Suprapubic skin (tissue), 4 donors: ENCODE measurements at regions not wholly inside any gene's neighbourhood (a gene's known extent, or its start where the extent isn't known, plus 50 kb on each side); places are given as distances from the start of the nearest gene placed in this dataset.

ENCODE experiments used
- EP300 ChIP-seq: sonication (generic); formaldehyde crosslinking; IDR thresholded peaks from one replicate; pipeline ENCODE4 v1.6.1; 2017; ENCODE audit warnings: antibody characterized with exemption
- POLR2A ChIP-seq, 2 donors: fragments of 450-650 bp; IDR thresholded peaks; one replicate each; pipeline ENCODE4 v1.6.1; 2017; ENCODE audit warnings: antibody characterized with exemption in 2 of 2, mild to moderate bottlenecking in 2 of 2, moderate library complexity in 2 of 2
- POLR2AphosphoS5 ChIP-seq, 3 donors: sonication (generic); formaldehyde crosslinking; IDR thresholded peaks; one replicate each; pipeline ENCODE4 v1.6.1; 2017; ENCODE audit warnings: antibody characterized with exemption in 3 of 3
- TF ChIP-seq, protein P1 (sequence below), 2 donors: fragments of 200-600 bp in 1 of 2; fragments of 450-650 bp in 1 of 2; sonication (generic) in 1 of 2; IDR thresholded peaks; one replicate each; pipeline ENCODE4 v1.5.1; 2016 to 2019; ENCODE audit warnings: antibody characterized with exemption in 2 of 2, mild to moderate bottlenecking in 1 of 2, moderate library complexity in 1 of 2

- TF ChIP-seq, protein P1, sequence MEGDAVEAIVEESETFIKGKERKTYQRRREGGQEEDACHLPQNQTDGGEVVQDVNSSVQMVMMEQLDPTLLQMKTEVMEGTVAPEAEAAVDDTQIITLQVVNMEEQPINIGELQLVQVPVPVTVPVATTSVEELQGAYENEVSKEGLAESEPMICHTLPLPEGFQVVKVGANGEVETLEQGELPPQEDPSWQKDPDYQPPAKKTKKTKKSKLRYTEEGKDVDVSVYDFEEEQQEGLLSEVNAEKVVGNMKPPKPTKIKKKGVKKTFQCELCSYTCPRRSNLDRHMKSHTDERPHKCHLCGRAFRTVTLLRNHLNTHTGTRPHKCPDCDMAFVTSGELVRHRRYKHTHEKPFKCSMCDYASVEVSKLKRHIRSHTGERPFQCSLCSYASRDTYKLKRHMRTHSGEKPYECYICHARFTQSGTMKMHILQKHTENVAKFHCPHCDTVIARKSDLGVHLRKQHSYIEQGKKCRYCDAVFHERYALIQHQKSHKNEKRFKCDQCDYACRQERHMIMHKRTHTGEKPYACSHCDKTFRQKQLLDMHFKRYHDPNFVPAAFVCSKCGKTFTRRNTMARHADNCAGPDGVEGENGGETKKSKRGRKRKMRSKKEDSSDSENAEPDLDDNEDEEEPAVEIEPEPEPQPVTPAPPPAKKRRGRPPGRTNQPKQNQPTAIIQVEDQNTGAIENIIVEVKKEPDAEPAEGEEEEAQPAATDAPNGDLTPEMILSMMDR (IDR thresholded peaks at IDR 0.05) = no peak
- TF ChIP-seq EP300 = no peak
- no peak for TF ChIP-seq POLR2A (IDR thresholded peaks at IDR 0.05)
- no peak for TF ChIP-seq POLR2AphosphoS5 (IDR thresholded peaks at IDR 0.05)
Observed at GRCh38 chr2:21693081-21693480, 569.3 kb downstream of the TDRD15 start.
